Esophagus mucosa (tissue), 1 donor: ENCODE measurements at regions not wholly inside any gene's neighbourhood (a gene's known extent, or its start where the extent isn't known, plus 50 kb on each side); places are given as distances from the start of the nearest gene placed in this dataset.
"Not testable (repeated sequence)": the region's sequence is repeated elsewhere in the genome, so short reads cannot be mapped to it uniquely, and the experiment has no call there.

Source experiments
- ATAC-seq: fragments of 200-7000 bp; cut with Tn5 transposase; one replicate; pipeline ENCODE4 v1.9.1; 2020
- donor health status: DM: yes; HTN: yes; CAD: no.

DNA sequence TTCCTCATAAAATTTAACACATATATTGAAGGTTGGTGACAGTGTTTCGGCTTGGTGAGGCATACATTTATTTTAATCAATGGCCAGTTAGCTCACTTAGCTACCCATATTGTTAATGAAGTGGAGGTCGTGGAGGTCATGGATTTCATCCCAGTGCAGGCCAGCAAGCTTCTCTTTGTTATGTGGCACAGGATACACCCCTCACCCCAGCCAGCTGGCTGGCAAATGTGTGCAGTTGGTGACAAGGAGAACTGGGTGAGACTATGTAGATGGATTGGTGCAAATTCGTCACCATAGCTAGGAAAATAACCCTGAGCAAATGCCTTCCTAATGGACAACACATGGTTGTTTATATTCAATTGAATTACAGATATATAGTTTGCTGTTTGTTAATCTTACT lies 50.5 kb upstream of the FOXP2 start:
- ATAC-seq = no peak

DNA sequence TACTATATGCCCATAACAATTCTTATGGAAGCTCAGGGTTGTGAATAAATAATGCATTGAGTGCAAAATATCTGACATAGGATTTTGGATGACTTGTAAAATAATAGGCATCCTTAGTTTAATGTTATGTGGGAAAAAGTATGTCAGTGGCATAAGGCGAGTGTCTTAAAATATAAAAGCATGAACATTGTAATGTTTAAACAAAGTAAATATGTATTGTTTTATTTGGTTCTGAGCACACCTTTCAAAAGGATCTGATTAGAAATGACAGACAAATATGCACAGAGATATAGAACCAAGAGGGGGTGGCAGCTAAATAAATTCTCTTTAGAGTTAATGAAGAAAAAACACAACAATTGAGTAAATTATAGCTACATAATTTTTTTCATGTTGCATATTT lies 51.3 kb upstream of the FOXP2 start:
- ATAC-seq = no peak

DNA sequence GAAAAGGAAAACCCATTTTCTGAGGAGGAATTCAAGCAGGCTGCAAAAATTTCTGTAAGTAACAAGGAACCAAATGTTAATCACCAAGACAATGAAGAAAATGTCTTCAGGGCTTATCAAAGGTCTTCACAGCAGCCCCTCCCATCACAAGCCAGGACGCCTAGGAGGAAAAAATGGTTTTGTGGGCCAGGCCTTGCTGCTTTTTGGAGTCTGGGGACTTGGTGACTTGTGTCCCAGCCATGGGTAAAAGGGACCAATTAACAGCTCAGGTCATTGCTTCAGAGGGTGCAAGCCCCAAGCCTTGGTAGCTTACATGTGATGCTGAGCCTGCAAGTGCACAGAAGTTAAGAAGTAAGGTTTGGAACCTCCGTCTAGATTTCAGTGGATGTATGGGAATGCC lies 55.7 kb upstream of the FOXP2 start:
- no peak for ATAC-seq

GRCh38 chr7:114356133-114356532 lies 58.5 kb upstream of the FOXP2 start:
- no peak for ATAC-seq

- ATAC-seq = no peak
Observed at GRCh38 chr7:114354306-114354705, 60.3 kb upstream of the FOXP2 start.

DNA sequence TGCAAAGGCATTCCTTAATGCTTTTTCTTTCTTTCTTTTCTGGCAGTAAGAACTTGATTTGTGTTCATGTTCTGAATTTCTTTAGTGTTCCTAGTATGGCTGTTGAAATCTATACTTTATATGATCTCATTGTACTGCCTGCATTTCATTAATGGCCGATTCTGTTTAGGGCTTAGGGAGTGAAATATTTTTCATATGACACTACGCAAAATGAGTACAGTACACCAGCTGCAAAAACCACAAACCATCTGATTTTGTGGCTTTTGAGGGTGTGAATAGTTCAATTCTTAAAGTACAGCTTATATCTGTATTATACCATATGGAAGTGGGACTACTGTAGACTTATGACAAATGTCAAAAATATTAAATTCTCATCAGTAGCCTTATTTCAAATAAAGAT lies 69.1 kb upstream of the FOXP2 start:
- ATAC-seq = no peak

GRCh38 chr7:114343949-114344708 lies 70.5 kb upstream of the FOXP2 start:
- ATAC-seq = no peak

GRCh38 chr7:114342431-114343179 lies 72.0 kb upstream of the FOXP2 start:
- ATAC-seq = no peak

- ATAC-seq = no peak
Observed at GRCh38 chr7:114341648-114342047, 73.0 kb upstream of the FOXP2 start.

DNA sequence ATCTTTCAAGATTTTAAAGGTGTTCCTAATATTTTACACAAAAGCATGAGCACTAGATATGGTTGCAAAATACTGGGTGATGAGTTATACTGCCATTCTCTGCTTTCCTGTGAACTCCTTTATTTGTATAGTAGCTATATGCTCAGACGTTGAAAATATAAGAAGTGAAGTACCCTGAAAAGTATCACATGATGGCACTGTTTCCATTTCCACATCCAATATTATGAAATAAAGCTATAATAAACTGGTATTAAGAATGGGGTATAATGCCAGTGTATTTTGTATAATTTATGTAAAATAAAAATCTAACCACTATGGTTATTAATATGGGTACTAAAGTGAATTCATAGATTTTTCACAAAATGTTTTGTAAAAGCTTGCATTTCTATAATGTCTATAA lies 79.6 kb upstream of the FOXP2 start:
- ATAC-seq = no peak

GRCh38 chr7:114329458-114329857 lies 85.2 kb upstream of the FOXP2 start:
- not testable (repeated sequence) for ATAC-seq

- ATAC-seq = no peak
Observed at GRCh38 chr7:114317450-114318098, 97.0 kb upstream of the FOXP2 start.

DNA sequence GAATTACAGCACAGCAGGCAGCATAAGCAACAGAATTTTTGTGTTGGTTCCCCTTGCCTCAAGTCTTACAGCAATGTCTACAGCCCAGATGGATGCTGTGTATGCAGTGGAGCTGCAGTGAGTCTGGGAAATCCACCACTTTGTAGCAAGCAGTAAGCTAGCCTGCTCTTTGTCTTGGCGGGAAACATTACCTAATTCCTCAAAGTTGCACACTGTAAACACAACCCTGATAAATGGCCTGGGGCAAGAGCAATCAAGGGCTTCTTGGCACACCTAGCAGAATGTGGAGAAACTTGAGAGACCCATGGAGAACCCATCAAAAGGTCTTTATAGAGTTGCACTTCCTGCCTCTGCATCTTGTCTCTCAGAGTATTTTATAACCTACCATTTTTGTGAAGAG lies 102.0 kb upstream of the FOXP2 start:
- no peak for ATAC-seq

DNA sequence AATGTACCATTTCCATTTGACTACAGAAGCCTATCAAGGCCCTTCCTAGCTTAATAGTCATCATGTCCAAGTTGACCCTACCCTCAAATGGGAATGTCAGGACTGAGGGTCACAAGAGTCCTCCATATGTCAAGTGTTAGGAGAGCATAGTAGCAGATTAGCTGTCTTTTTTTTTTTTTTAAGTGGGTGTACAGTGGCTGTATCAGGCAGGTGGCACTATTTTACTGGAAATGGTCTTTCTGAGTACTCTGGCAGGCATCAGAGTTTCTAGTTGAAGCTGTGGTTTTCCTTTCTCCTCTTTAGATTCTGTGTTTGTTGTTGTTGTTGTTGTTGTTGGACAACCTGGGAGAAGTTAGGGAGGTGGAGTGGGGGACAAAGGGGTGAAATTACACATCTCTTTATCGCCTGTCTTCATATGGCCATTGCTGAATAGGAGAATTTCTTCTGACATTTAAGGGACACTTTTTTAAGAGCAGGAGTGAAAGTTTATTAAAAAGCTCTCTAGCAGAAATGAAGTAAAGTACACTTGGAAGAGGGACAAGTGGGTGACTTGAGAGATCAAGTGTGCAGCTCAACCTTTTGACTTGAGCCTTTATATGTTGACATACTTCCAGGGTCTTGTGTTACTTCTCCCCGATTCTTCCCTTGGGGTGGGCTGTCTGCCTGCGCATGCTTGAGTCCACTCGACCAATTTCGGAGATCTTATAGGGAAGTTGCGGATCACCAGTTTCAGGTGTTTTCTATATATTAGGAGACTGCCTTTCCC lies 104.1 kb upstream of the FOXP2 start:
- ATAC-seq = no peak

- ATAC-seq = no peak
Observed at GRCh38 chr7:114309729-114310128, 104.9 kb upstream of the FOXP2 start.

- ATAC-seq = no peak
Observed at GRCh38 chr7:114303301-114303700, 111.3 kb upstream of the FOXP2 start.

DNA sequence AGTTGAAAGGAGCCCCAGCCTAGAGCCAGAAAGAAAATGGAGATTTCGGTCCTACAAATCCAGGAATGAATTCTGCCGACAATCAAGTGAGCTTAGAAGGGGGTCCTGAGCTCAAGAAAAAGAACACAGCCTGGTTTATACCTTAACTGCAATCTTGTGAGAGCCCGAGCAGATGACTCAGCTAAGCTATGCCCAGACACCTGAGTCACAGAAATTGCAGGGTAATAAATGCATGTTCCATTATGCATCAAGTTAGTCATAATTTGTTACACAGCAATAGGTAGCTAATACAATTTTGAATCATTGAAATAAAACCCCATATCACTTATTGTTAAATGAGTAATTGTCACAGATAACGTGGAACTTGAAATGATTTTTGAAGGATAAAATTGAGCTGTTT lies 111.8 kb upstream of the FOXP2 start:
- ATAC-seq = no peak

- peak; percentile 68 for ATAC-seq
Observed at GRCh38 chr7:114298011-114298410, 116.6 kb upstream of the FOXP2 start.

DNA sequence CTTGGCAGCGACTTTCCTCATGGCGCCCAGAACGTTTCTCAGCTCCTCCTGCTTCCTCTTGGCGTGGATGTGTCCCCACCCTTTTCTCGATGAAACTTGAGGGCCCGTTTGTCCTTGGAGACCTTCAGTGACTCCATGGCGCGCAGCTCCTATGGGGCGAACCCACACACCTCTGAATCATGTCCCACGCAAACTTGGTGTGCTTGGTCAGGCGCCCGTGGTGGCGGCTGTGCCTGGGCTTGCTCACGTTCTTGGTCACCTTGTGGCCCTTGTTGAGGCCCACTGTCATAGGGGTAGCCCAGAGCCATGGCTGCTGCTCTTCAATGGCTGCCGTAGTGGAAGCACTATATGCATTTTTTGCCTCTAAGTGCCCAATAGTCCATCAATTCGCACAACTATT lies 117.5 kb upstream of the FOXP2 start:
- ATAC-seq = no peak

GRCh38 chr7:114295522-114295921 lies 119.1 kb upstream of the FOXP2 start:
- no peak for ATAC-seq

- no peak for ATAC-seq
Observed at GRCh38 chr7:114294036-114294435, 120.6 kb upstream of the FOXP2 start.

DNA sequence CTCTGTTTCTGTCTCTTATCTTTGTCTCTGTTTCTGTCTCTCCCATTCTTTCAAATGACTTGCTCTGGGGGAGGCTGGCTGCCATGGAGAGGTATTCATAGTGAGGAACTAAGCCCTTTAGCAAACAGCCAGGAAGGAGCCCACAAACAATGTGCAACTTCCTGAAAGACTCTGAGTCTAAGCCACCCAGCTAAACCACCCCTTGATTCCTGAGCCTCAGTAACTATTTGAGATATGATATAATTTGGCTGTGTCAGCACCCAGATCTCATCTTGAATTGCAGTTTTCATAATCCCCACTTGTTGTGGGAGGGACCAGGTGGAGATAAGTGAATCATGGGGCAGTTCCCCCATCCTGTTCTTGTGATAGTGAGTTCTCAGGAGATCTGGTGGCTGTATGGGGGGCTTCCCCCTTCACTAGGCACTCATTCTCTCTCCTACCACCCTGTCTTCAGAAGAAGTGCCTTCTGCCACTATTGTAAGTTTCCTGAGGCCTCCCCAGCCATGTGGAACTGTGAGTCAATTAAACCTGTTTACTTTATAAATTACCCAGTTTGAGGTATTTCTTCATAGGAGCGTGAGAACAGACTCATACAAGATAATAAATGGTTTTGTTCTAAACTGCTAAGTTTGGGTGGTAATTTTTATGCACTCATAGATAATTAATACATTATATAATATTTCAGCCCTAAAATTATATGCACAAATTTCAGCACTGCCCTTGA lies 121.2 kb upstream of the FOXP2 start:
- ATAC-seq = no peak
